ENCODE measurements at regions not wholly inside any gene's neighbourhood (a gene's known extent, or its start where the extent isn't known, plus 50 kb on each side); places are given as distances from the start of the nearest gene placed in this dataset.

DNA sequence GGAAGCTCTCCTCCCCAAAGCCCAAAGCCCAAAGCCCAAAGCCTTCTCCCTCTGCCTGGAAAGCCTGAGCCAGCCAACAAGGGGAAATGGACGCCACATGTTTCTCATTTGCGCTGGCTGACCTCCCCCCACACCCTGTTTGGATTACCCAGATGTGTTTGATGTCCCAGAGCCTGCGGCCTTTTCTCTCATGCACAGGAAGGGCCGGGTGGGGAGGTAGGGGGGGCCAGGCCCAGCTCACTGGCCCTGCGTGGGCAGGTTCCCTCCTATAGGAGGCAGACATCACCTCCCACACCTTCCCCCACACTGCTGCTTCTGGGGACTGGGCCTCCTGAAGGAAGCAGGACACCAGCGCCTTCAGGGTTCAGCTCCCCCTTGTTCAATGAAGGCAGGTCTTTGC is 116.3 kb downstream of the NAV1 start:
- Mint-ChIP-seq H3K9me3 (no peaks in the 10 kb centered on the region), H3K4me1 (no peaks in the 10 kb centered on the region), H3K36me3 (no peaks in the 10 kb centered on the region), H3K27me3 (peaks cover 3% of the 10 kb centered on the region), H3K27ac (no peak overlapping the region), H3K4me3 (no peak overlapping the region)

DNA sequence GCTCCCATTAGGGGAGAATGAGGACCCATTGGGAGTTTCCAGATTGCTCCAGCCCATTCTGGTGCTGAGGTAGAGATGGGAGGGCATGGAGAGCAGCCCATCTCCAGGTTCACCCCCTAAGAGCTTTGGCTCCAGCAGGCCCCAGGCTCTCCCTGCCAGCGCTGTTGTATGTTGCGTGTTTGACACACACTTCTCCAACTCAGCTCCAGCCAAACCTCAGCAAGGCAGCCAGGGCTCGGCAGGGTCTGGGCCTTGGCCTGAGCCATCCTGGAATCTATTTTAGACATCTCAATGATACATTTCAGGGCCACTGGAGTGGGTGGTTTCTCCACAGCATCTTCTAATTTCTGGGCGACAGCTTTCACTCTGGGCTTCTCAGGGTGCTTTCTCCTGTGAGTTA is 117.0 kb downstream of the NAV1 start:
- Mint-ChIP-seq H3K4me3 (no peak overlapping the region), H3K36me3 (no peaks in the 10 kb centered on the region), H3K27ac (no peak overlapping the region), H3K4me1 (no peaks in the 10 kb centered on the region), H3K9me3 (no peaks in the 10 kb centered on the region), H3K27me3 (no peaks in the 10 kb centered on the region)

DNA sequence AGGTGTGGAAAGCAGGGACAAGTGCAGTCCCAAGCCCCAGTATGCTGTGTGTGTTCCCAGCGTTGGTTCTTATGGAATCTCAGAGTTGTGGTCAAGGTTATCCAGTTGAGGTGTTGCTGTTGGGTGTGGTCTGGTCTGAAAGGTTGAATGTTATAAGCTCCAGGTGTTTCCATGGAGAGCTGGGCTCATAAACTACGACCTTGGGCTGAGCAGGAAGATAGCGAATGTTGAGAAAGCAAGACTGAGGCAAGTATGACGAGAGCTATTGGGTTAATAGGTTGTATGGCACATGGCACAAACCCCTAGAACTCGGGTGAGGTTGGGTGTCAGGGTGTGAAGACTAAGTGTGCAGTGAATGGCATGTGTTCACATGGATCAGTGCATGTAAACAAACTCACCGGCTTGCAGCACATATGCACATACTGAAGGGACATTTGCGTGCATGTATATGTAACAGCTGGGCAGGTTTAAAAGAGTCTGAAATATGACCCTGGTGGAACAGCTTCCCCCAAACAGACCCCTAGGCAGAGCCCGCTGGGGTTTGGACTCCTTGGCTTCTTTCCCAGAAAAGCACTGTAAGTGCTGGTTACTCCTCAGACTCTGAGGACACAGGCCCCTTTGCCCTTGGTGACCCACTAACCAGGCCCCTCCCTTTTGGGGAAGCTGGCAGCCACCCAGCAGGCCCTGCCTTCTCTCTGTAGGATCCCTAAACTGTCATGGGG is 117.5 kb downstream of the NAV1 start:
- H3K9me3 Mint-ChIP-seq = no peaks in the 10 kb centered on the region
- H3K27ac Mint-ChIP-seq = no peak overlapping the region
- no peaks in the 10 kb centered on the region for H3K36me3 Mint-ChIP-seq
- H3K4me1 Mint-ChIP-seq = no peaks in the 10 kb centered on the region
- H3K4me3 Mint-ChIP-seq = no peak overlapping the region
- no peaks in the 10 kb centered on the region for H3K27me3 Mint-ChIP-seq

- Mint-ChIP-seq H3K9me3 (no peaks in the 10 kb centered on the region), H3K4me1 (no peaks in the 10 kb centered on the region), H3K4me3 (no peak overlapping the region), H3K27ac (no peak overlapping the region), H3K36me3 (no peaks in the 10 kb centered on the region), H3K27me3 (no peaks in the 10 kb centered on the region)
These were observed 120.6 kb downstream of the NAV1 start for GRCh38 chr1:201659572-201659971.

- no peak overlapping the region for H3K4me3 Mint-ChIP-seq
- H3K4me1 Mint-ChIP-seq = no peaks in the 10 kb centered on the region
- no peaks in the 10 kb centered on the region for H3K27me3 Mint-ChIP-seq
- H3K9me3 Mint-ChIP-seq = no peaks in the 10 kb centered on the region
- no peaks in the 10 kb centered on the region for H3K36me3 Mint-ChIP-seq
- no peak overlapping the region for H3K27ac Mint-ChIP-seq
These were observed 122.2 kb downstream of the NAV1 start for GRCh38 chr1:201660931-201661822.

- Mint-ChIP-seq H3K27me3 (no peaks in the 10 kb centered on the region), H3K4me3 (no peak overlapping the region), H3K27ac (no peak overlapping the region), H3K4me1 (no peaks in the 10 kb centered on the region), H3K36me3 (no peaks in the 10 kb centered on the region), H3K9me3 (no peaks in the 10 kb centered on the region)
These were observed 123.0 kb downstream of the NAV1 start for GRCh38 chr1:201661823-201662359.

GRCh38 chr1:201662646-201663045 is 123.7 kb downstream of the NAV1 start:
- no peak overlapping the region for H3K4me3 Mint-ChIP-seq
- H3K4me1 Mint-ChIP-seq = no peaks in the 10 kb centered on the region
- no peak overlapping the region for H3K27ac Mint-ChIP-seq
- H3K27me3 Mint-ChIP-seq = no peaks in the 10 kb centered on the region
- no peaks in the 10 kb centered on the region for H3K9me3 Mint-ChIP-seq
- no peaks in the 10 kb centered on the region for H3K36me3 Mint-ChIP-seq

GRCh38 chr1:201663491-201664113 is 124.7 kb downstream of the NAV1 start:
- H3K4me3 Mint-ChIP-seq = no peak overlapping the region
- H3K36me3 Mint-ChIP-seq = no peaks in the 10 kb centered on the region
- no peak overlapping the region for H3K27ac Mint-ChIP-seq
- no peaks in the 10 kb centered on the region for H3K27me3 Mint-ChIP-seq
- no peaks in the 10 kb centered on the region for H3K4me1 Mint-ChIP-seq
- no peaks in the 10 kb centered on the region for H3K9me3 Mint-ChIP-seq

DNA sequence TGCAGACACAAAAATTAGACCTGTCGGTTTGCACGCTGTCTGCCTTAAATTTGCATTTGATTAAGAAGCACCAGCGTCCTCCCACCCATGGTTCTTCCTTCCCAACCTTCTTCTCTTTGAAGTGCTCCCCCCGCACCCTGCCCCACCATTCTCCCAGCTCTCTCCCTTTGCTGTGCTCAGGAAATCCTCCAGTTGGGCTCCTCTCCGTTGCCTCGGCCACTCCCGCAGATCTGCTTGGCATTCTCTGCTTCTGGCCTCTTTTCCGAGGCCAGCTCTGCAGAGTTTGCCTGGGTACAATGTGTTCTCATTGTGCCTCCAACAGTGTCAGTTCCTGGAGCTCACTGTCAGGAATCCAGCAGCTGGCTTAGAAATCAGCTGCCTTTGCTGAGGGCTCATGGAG is 126.1 kb downstream of the NAV1 start:
- Mint-ChIP-seq H3K27me3 (no peaks in the 10 kb centered on the region), H3K9me3 (no peaks in the 10 kb centered on the region), H3K4me1 (no peaks in the 10 kb centered on the region), H3K27ac (no peak overlapping the region), H3K4me3 (no peak overlapping the region), H3K36me3 (peaks cover 2% of the 10 kb centered on the region)

- H3K9me3 Mint-ChIP-seq = no peaks in the 10 kb centered on the region
- no peaks in the 10 kb centered on the region for H3K27me3 Mint-ChIP-seq
- no peaks in the 10 kb centered on the region for H3K4me1 Mint-ChIP-seq
- peaks cover 2% of the 10 kb centered on the region for H3K36me3 Mint-ChIP-seq
- H3K4me3 Mint-ChIP-seq = no peak overlapping the region
- H3K27ac Mint-ChIP-seq = no peak overlapping the region
These were observed 127.2 kb downstream of the NAV1 start for GRCh38 chr1:201666102-201666501.

- Mint-ChIP-seq H3K4me3 (no peak overlapping the region), H3K27me3 (no peaks in the 10 kb centered on the region), H3K4me1 (no peaks in the 10 kb centered on the region), H3K36me3 (peaks cover 2% of the 10 kb centered on the region), H3K27ac (no peak overlapping the region), H3K9me3 (no peaks in the 10 kb centered on the region)
These were observed 127.7 kb downstream of the NAV1 start for GRCh38 chr1:201666645-201667044.

- H3K27ac Mint-ChIP-seq = no peak overlapping the region
- no peaks in the 10 kb centered on the region for H3K27me3 Mint-ChIP-seq
- no peaks in the 10 kb centered on the region for H3K9me3 Mint-ChIP-seq
- H3K4me3 Mint-ChIP-seq = no peak overlapping the region
- peaks cover 2% of the 10 kb centered on the region for H3K36me3 Mint-ChIP-seq
- no peaks in the 10 kb centered on the region for H3K4me1 Mint-ChIP-seq
These were observed 128.6 kb downstream of the NAV1 start for GRCh38 chr1:201667479-201667878.

DNA sequence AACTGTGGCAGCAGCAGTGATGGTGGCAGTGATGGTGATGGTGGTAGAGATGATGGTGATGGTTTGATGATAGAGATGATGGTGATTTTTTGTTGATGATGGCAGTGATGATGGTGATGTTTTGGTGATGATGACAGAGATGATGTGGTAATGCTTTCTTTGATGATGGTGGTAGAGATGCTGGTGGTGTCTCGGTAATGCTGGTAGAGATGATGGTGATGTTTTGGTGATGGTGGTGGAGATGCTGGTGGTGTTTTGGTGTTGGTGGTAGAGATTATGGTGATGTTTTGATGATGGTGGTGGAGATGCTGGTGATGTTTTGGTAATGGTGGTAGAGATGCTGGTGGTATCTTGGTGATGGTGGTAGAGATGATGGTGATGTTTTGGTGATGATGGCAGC is 131.6 kb downstream of the NAV1 start:
- H3K4me3 Mint-ChIP-seq = no peak overlapping the region
- no peak overlapping the region for H3K27ac Mint-ChIP-seq
- no peaks in the 10 kb centered on the region for H3K9me3 Mint-ChIP-seq
- peaks cover 2% of the 10 kb centered on the region for H3K27me3 Mint-ChIP-seq
- peaks cover 2% of the 10 kb centered on the region for H3K36me3 Mint-ChIP-seq
- no peaks in the 10 kb centered on the region for H3K4me1 Mint-ChIP-seq

DNA sequence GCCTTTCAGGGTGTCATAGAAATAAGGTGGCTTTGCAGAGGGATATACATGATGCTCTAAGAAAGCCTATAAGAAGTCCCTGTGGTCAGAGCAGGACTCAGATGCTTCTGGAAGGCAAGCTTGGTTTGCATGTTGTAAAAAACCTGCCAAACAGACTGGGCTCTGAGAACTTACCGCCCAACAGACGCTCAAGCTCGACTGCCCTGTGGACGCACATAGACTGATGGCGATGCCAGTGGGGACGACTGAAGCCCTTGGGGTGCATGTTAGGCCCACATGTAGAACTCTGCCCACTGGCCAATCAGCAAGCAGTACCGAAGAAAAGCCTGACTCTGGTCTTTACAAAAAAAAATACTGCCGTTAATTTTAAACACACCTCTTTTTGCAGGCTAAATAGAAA is 133.8 kb downstream of the NAV1 start:
- no peak overlapping the region for H3K4me3 Mint-ChIP-seq
- peaks cover 2% of the 10 kb centered on the region for H3K27me3 Mint-ChIP-seq
- H3K36me3 Mint-ChIP-seq = peaks cover 2% of the 10 kb centered on the region

DNA sequence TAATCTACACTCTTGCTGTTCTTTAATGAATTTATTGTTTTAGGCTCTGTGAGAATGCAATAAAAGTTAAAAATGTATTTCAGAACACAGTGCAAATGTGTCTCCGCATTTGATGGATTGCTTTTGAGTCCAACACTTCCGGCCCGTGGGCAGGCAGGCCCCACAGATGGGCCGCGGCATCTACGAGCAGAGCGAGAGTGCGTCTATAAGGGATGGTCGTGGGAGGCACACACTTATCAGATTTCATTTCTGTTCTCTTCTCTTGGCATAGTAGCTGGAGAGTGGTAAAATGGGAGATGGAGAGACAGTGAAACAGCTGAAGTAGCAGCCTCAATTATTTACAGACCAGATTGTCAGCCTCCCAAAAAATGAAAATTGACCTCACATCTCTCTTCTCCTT is 134.2 kb downstream of the NAV1 start:
- Mint-ChIP-seq H3K36me3 (peaks cover 2% of the 10 kb centered on the region), H3K4me3 (no peak overlapping the region), H3K4me1 (no peaks in the 10 kb centered on the region), H3K27me3 (peaks cover 2% of the 10 kb centered on the region), H3K9me3 (no peaks in the 10 kb centered on the region), H3K27ac (no peak overlapping the region)

More for the DNA sequence above, 133.8 kb downstream of the NAV1 start:
- no peaks in the 10 kb centered on the region for H3K4me1 Mint-ChIP-seq
- H3K27ac Mint-ChIP-seq = no peak overlapping the region
- H3K9me3 Mint-ChIP-seq = no peaks in the 10 kb centered on the region

GRCh38 chr1:201673915-201674314 is 135.0 kb downstream of the NAV1 start:
- no peak overlapping the region for H3K27ac Mint-ChIP-seq
- no peaks in the 10 kb centered on the region for H3K9me3 Mint-ChIP-seq
- H3K27me3 Mint-ChIP-seq = peaks cover 2% of the 10 kb centered on the region
- H3K4me1 Mint-ChIP-seq = no peaks in the 10 kb centered on the region
- H3K4me3 Mint-ChIP-seq = no peak overlapping the region
- H3K36me3 Mint-ChIP-seq = peaks cover 2% of the 10 kb centered on the region

All from activated naive CD4-positive, alpha-beta T cell treated with anti-CD3 and anti-CD28 coated beads, Interleukin-2, amount 50 U/mL, for 24 hours (primary cell).